Activated CD8-positive, alpha-beta T cell treated with anti-CD3 and anti-CD28 coated beads, Interleukin-2, amount 10 ng/mL, durations not matched to agents 7 days and 5 days (primary cell): ENCODE measurements at regions not wholly inside any gene's neighbourhood (a gene's known extent, or its start where the extent isn't known, plus 50 kb on each side); places are given as distances from the start of the nearest gene placed in this dataset.

Experiments used
- ATAC-seq: fragments of 150-1000 bp; cut with Tn5 transposase; one replicate; pipeline ENCODE4 v1.10.0; 2021; ENCODE audit warnings: moderate library complexity
- CTCF ChIA-PET: fragments of 350-600 bp; sonication (Branson Sonifier 250); formaldehyde crosslinking; loops from one replicate; lab custom pipeline; 2021; ENCODE audit warnings: antibody characterized with exemption; lab: Charles Lee
- POLR2A ChIA-PET: fragments of 350-600 bp; sonication (Branson Sonifier 250); formaldehyde crosslinking; loops from one replicate; lab custom pipeline; 2021; ENCODE audit warnings: antibody characterized with exemption; lab: Charles Lee
- DNase-seq: peaks from one replicate; pipeline ENCODE4 v3.0.0-alpha.2; 2020
- H3K27ac Mint-ChIP-seq: one replicate; pipeline ENCODE4 v1.8.0; 2021; ENCODE audit warnings: mild to moderate bottlenecking, mixed read lengths
- H3K27me3 Mint-ChIP-seq: one replicate; pipeline ENCODE4 v1.8.0; 2021; ENCODE audit warnings: low read depth, mixed read lengths
- H3K36me3 Mint-ChIP-seq: one replicate; pipeline ENCODE4 v1.8.0; 2021; ENCODE audit warnings: low read depth, mixed read lengths
- H3K4me1 Mint-ChIP-seq: one replicate; pipeline ENCODE4 v1.8.0; 2021; ENCODE audit warnings: low read depth, mixed read lengths
- H3K4me3 Mint-ChIP-seq: one replicate; pipeline ENCODE4 v1.8.0; 2021; ENCODE audit warnings: mild to moderate bottlenecking, mixed read lengths
- H3K9me3 Mint-ChIP-seq: one replicate; pipeline ENCODE4 v1.8.0; 2022; ENCODE audit warnings: mixed read lengths; ENCODE audit not compliant: insufficient read depth

DNA sequence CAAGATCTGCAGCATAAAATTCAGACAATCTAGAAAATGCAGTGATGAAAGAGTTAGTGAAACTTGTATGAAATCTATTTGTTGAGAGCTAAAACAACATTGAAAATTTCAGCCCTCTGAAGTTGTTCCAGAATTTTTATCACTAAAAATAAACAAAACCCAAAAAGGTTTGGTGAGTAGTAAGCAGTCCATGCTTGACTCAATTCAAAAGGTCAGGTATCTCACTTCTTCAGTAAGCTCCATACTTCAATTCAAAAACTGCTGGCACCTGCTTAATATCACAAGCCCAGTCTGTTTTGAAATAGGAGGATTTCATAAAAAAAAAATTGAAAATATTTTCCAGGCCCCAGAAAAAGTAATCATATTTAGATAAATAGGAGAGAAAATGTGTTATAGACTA is 894.4 kb downstream of the SLITRK5 start:
- Mint-ChIP-seq H3K4me1 (no peaks in the 10 kb centered on the region), H3K36me3 (no peaks in the 10 kb centered on the region), H3K27ac (no peak overlapping the region), H3K27me3 (no peaks in the 10 kb centered on the region), H3K9me3 (peaks cover 12% of the 10 kb centered on the region), H3K4me3 (no peak overlapping the region)
- CTCF ChIA-PET: interaction anchor here (0.6 to 1.0 kb wide), 2 partner anchors 40 to 64 kb away, joined by 3 read pairs; no protein-coding TSS in a partner anchor
- POLR2A ChIA-PET: no interaction called here
- DNase-seq (no peak), ATAC-seq (no peak)

DNA sequence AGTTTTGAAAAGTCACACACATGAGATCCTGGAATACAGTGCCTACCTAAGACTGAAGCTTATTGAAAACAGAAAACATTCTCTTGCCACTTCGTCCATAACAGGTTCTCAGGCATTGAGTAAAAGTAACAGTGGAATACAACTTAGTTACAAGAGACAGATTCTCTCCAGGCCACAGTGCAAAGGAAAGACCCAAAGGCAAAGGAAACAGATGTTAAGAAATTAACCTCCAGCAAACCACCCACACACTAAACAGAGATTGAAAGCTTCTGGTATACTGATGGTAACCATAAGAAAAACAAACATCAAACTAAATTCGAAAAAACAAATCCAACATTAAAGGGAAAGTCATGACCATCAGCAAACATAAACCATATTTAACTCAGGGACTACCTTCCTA is 914.7 kb downstream of the SLITRK5 start:
- DNase-seq (no peak), ATAC-seq (no peak)
- no peak overlapping the region for H3K4me3 Mint-ChIP-seq
- no peak overlapping the region for H3K27ac Mint-ChIP-seq
- H3K4me1 Mint-ChIP-seq: no peaks in the 10 kb centered on the region
- no peaks in the 10 kb centered on the region for H3K9me3 Mint-ChIP-seq
- ChIA-PET POLR2A (no interaction called here), CTCF (no interaction called here)
- no peaks in the 10 kb centered on the region for H3K36me3 Mint-ChIP-seq
- H3K27me3 Mint-ChIP-seq: no peaks in the 10 kb centered on the region

DNA sequence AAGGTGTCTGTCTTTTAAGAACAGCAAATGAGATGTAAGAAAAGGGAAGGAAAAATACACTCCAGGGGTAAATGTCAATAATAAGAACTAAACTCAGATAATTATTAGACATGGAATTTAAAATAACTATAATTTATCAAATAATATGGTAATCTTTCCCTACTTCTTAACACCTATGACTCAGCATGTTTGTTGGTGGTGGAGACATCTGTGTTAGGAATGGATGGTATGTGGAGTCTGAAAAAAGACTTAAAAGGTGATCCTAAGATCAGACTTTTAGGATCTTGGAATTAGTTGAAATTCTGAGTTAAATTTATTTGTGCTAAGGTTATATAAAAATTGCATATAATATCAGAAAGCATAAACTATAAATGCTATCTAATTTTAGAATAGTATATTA is 915.1 kb downstream of the SLITRK5 start:
- no peaks in the 10 kb centered on the region for H3K4me1 Mint-ChIP-seq
- peaks cover 1% of the 10 kb centered on the region for H3K9me3 Mint-ChIP-seq
- no peaks in the 10 kb centered on the region for H3K27me3 Mint-ChIP-seq
- H3K4me3 Mint-ChIP-seq: no peak overlapping the region
- ChIA-PET CTCF (no interaction called here), POLR2A (no interaction called here)
- ATAC-seq (no peak), DNase-seq (no peak)
- no peaks in the 10 kb centered on the region for H3K36me3 Mint-ChIP-seq
- no peak overlapping the region for H3K27ac Mint-ChIP-seq

DNA sequence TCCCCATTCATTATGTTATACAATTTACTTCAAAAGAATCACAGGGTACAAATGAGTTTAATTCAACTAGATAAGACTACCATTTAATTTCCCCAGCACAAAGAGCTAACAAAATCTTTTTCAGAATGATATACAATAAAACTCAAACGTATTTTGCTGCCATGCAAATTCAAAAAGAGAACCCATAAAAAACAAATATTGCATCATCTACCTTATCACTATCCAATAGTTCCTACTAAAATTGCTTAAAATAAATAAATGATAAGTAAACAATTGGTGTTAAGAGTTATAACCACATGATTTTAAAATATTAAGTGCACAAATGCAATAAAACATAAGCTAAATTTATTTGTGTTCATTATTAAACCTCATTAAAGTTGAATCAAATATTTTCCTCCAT is 919.4 kb downstream of the SLITRK5 start:
- peaks cover 5% of the 10 kb centered on the region for H3K9me3 Mint-ChIP-seq
- no peak for DNase-seq
- ChIA-PET CTCF (no interaction called here), POLR2A (no interaction called here)
- H3K4me3 Mint-ChIP-seq: no peak overlapping the region
- no peaks in the 10 kb centered on the region for H3K36me3 Mint-ChIP-seq
- H3K4me1 Mint-ChIP-seq: no peaks in the 10 kb centered on the region
- no peak for ATAC-seq
- H3K27me3 Mint-ChIP-seq: no peaks in the 10 kb centered on the region
- H3K27ac Mint-ChIP-seq: no peak overlapping the region

DNA sequence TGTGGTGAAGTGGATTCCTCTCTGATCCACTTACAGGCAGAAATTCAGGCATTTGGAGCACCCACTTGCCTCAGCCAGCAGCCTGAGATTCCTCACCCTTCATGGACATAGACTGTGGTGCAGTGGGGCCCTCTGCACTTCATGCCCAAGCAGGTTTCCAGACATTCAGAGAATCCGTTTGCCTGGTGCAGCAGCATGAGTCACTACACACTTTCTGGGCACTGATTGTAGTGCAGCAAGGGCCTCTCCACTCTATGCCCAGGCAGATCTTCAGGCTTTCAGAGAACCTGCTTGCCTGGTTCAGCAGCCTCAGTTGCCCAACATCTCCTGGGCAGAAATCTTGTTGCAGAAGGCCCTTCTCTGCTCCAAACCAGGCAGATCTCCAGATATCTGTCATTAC is 920.9 kb downstream of the SLITRK5 start:
- ChIA-PET POLR2A (no interaction called here), CTCF (no interaction called here)
- Mint-ChIP-seq H3K9me3 (peaks cover 5% of the 10 kb centered on the region), H3K4me1 (no peaks in the 10 kb centered on the region), H3K27me3 (no peaks in the 10 kb centered on the region), H3K36me3 (no peaks in the 10 kb centered on the region), H3K27ac (no peak overlapping the region), H3K4me3 (no peak overlapping the region)
- ATAC-seq (no peak), DNase-seq (no peak)

DNA sequence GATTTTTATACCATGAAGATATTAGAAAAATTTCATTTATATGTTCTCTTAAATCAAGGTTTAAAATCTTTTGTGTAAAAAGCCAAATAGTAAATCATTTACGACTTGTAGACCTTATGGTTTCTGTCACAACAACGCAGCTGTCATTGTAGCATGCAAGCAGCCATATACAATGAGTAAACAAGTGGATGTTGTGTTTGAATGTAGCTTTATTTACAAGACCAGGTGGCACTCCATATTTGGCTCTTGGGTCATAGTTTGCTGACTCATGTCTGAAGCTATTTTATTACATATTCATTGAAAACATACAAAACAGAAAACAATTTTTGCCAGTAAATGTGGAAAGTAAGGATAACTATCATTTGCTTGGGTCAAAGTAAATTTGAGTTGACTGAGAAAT is 930.8 kb downstream of the SLITRK5 start:
- no peak overlapping the region for H3K4me3 Mint-ChIP-seq
- no peaks in the 10 kb centered on the region for H3K4me1 Mint-ChIP-seq
- CTCF ChIA-PET: no interaction called here
- POLR2A ChIA-PET: no interaction called here
- no peak for ATAC-seq
- peaks cover 8% of the 10 kb centered on the region for H3K9me3 Mint-ChIP-seq
- no peaks in the 10 kb centered on the region for H3K36me3 Mint-ChIP-seq
- no peaks in the 10 kb centered on the region for H3K27me3 Mint-ChIP-seq
- no peak for DNase-seq
- H3K27ac Mint-ChIP-seq: no peak overlapping the region

DNA sequence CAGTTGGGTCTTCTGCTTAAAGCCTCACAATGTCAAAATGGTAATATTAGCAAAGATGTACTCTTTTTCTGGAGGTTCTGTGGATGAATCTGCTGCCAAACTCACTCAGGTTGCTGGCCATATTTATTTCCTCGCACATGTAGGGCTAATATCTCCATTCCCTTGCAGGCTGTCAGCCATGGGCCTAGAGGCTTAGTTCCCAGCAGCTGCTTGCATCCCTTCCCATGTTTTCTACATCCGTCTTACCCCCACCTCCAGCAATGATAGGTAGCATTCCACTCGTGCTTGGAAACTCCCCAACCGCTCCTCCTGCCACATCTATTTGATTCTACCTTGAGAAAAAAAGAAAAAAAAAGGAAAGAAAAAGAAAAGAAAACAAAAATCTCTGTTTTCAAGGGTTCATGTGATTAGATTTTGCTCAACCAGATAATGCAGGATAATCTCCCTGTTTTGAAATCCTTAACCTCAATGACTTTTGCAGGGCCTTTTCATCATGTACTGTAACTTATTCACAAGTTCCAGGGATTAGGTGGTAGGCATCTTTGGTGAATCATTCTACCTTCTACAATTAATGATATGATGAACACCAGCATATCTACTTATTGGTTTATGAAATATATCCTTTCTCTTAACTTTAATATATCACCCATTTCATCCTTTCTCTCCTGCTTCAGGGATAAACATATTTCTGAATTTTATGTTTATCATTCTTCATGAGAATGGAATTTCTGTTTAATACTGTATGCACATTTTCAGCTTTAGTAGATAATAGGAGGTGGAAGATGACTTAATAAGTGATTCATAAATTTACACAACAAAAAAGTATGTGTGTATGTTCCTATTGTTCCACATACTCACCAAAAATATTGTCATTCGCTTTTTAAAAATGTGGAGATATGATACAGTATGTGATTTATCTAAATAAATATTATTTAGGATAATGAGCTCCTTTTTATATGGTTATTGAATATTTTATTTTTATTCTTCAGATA is 931.9 kb downstream of the SLITRK5 start:
- Mint-ChIP-seq H3K9me3 (peaks cover 8% of the 10 kb centered on the region), H3K4me3 (no peak overlapping the region), H3K27me3 (no peaks in the 10 kb centered on the region), H3K27ac (no peak overlapping the region), H3K4me1 (no peaks in the 10 kb centered on the region), H3K36me3 (no peaks in the 10 kb centered on the region)
- ATAC-seq (no peak), DNase-seq (no peak)
- ChIA-PET CTCF (no interaction called here), POLR2A (no interaction called here)

DNA sequence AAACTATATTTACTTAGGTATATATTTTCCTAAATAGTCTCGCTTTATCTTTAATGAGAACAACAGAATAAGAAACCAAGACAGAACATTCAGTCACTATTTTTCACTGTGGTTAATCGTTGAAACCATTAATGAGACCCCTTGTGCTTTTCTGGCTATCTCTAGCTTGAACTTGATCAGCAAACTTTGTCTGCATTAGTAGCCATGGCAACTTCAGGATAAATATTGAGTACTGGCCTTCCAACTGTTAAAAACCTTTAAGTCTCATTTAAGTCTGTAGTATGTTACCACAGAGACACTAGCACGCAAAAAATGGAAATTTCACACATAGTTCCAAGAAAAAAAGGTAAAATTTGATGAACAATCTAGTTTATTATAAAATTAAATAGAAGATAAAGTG is 946.0 kb downstream of the SLITRK5 start:
- DNase-seq (no peak), ATAC-seq (no peak)
- no peak overlapping the region for H3K27ac Mint-ChIP-seq
- H3K36me3 Mint-ChIP-seq: no peaks in the 10 kb centered on the region
- H3K9me3 Mint-ChIP-seq: peaks cover 7% of the 10 kb centered on the region
- H3K27me3 Mint-ChIP-seq: no peaks in the 10 kb centered on the region
- CTCF ChIA-PET: no interaction called here
- POLR2A ChIA-PET: no interaction called here
- peaks cover 3% of the 10 kb centered on the region for H3K4me1 Mint-ChIP-seq
- H3K4me3 Mint-ChIP-seq: no peak overlapping the region

DNA sequence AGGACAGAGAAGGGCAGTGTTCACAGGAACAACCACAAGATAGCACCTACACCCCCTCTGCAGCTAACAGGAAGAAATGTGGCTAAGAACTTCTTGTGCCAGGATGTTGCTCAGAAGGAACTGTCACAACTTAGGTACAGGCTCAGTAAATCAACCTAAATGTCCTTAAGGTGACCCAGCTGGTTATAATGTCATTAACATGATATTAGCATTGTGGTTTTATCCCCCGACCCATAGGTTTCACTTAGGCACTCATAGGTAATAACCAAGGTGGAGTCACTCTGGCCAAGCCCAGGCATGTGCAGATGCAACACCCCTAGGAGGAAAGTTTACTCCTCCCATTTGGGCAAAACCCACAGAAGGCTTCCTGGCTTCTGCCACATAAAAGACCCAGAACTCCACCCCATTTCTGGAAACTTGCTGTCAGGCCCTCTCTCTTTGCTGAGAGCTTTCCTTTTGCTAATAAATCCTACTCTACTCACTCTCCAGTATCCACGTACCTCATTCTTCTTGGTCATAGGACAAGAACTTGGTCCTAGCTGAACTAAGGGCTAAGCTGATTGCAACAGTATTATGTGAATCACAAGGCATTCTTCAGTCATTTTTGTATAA is 951.3 kb downstream of the SLITRK5 start:
- H3K9me3 Mint-ChIP-seq: peaks cover 16% of the 10 kb centered on the region
- ATAC-seq (peak; percentile 71), DNase-seq (peak; percentile 36)
- H3K4me1 Mint-ChIP-seq: peaks cover 14% of the 10 kb centered on the region
- no peaks in the 10 kb centered on the region for H3K27me3 Mint-ChIP-seq
- H3K36me3 Mint-ChIP-seq: peaks cover 2% of the 10 kb centered on the region
- peak overlapping the region; percentile 44 for H3K27ac Mint-ChIP-seq
- ChIA-PET POLR2A (no interaction called here), CTCF (no interaction called here)
- H3K4me3 Mint-ChIP-seq: peak overlapping the region; percentile 22

DNA sequence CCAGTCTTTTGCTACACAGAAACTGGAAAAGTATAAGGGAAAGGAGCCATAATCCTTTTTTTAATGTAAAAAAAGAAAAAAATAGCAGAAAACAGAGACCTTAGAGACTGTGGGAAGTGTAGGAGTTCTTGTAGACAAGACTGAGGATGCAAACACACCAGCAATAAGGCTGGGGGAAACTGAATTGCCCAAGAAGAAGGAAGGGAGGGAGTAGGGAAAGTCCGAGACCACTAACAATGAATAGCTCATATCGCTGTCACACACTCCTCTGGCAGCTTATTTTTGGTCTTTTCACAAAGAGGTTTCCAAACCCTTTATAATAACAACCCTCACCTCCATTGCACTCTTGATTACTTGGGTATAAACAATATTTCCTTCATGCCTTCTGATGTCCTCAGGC is 952.0 kb downstream of the SLITRK5 start:
- ATAC-seq: no peak
- no peak overlapping the region for H3K27ac Mint-ChIP-seq
- CTCF ChIA-PET: no interaction called here

DNA sequence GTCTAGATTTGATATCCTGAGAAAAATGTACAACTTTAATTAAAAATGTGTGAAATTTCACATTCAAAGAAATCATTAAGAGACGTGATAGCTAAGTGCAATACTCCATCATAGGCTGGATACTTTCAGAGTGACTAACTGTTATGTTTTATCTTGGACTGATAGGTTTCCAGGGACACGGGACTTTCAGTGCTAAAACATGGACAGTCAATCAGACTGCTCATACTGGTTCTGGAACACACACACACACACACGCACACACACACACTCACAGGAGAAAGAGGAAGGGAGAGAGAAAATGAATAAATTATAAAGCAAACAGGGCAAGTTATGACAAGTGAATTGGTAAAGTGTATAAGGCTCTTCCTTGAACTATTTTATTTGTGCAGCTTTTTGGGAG is 955.9 kb downstream of the SLITRK5 start:
- H3K4me1 Mint-ChIP-seq: peaks cover 13% of the 10 kb centered on the region
- H3K9me3 Mint-ChIP-seq: peaks cover 16% of the 10 kb centered on the region
- no peaks in the 10 kb centered on the region for H3K27me3 Mint-ChIP-seq
- H3K27ac Mint-ChIP-seq: no peak overlapping the region
- H3K36me3 Mint-ChIP-seq: peaks cover 2% of the 10 kb centered on the region
- DNase-seq (no peak), ATAC-seq (no peak)
- H3K4me3 Mint-ChIP-seq: no peak overlapping the region
- ChIA-PET CTCF (no interaction called here), POLR2A (no interaction called here)

More for the DNA sequence above, 952.0 kb downstream of the SLITRK5 start:
- Mint-ChIP-seq H3K4me3 (no peak overlapping the region), H3K36me3 (peaks cover 2% of the 10 kb centered on the region), H3K9me3 (peaks cover 16% of the 10 kb centered on the region), H3K4me1 (peaks cover 14% of the 10 kb centered on the region), H3K27me3 (no peaks in the 10 kb centered on the region)
- POLR2A ChIA-PET: no interaction called here
- no peak for DNase-seq

DNA sequence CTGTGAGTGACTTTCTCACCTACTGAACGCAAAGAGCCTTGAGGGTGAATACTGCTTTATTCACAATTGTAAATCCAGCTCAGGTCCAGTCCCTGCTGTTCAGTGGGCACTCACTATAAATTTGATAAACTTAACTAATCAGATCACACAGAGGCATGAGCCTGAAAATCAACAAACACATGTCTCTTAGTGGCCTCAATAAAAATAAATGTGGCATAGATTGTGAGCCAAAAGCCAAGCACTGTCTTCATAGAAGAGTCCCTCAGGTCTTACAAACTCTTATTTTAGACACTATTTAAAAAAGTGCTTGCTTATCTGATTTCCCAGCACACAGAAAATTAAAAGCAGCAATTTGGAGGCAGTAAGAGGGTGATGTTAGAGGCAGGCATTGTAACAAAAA is 957.7 kb downstream of the SLITRK5 start:
- ATAC-seq: no peak
- ChIA-PET CTCF (no interaction called here), POLR2A (no interaction called here)
- no peak for DNase-seq
- Mint-ChIP-seq H3K9me3 (peaks cover 13% of the 10 kb centered on the region), H3K36me3 (no peaks in the 10 kb centered on the region), H3K4me1 (no peaks in the 10 kb centered on the region), H3K4me3 (no peak overlapping the region), H3K27me3 (no peaks in the 10 kb centered on the region), H3K27ac (no peak overlapping the region)
